ENCODE measurements at regions not wholly inside any gene's neighbourhood (a gene's known extent, or its start where the extent isn't known, plus 50 kb on each side); places are given as distances from the start of the nearest gene placed in this dataset.
"Not testable (repeated sequence)": the region's sequence is repeated elsewhere in the genome, so short reads cannot be mapped to it uniquely, and the experiment has no call there.

DNA sequence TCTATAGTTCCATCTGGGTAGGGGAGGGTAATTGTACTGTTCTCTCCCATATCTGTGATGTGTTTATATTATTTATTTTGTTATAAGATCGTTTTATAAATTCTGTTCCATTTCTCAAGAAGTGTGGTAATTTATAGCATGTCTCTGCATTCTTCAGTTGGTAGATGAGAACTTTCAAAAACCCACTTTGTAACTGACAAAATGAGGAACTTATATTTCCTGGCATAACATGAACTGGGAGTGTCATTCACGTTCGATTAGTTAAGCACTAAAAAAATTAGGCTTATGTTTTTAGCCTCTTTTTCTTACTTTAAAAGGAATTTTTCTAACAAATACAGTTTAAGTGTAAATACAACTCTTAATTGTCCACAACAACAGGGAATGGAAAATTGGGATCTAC lies 230.8 kb downstream of the CGGBP1 start (continued):
- no peak for TF ChIP-seq ZFP69B (tag by site-specific recombination; IDR thresholded peaks at IDR 0.05)

DNA sequence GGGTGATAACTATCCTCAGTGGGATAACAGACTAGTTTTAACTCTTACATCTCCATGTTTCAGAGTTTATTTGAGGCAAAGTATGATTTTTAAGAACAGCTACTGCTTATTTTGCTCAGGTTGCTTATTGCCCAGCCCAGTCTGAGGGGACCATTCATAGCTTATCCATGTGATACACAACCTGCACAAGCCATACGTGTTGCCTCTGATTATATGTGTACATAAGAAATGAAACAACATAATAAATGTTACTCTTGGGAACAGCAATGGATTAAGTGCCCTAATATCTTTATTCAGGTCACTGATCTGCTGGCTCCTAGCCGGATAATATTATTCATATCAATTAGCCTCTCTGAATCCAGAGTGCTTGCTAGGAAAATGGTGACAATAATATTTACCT lies 236.2 kb downstream of the CGGBP1 start:
- H3K4me3 ChIP-seq (ENCODE audit: low read depth, low read length) = no peak overlapping the region
- no peak overlapping the region for H3K27ac ChIP-seq (ENCODE audit: extremely low read depth, low read depth, low read length)
- H3K36me3 ChIP-seq (ENCODE audit: control insufficient read depth in 2 of 2, insufficient read depth in 1 of 2, low read length in 2 of 2) = no peaks in the 10 kb centered on the region
- no peak for TF ChIP-seq SETDB1 (IDR thresholded peaks at IDR 0.05; ENCODE audit: insufficient read length, low read length)
- no peak for TF ChIP-seq HOXA7 (CRISPR knock-in tag; IDR thresholded peaks at IDR 0.05; ENCODE audit: borderline replicate concordance)
- no peak for TF ChIP-seq PRDM1 (tag by site-specific recombination; IDR thresholded peaks at IDR 0.05)
- no peak for TF ChIP-seq ZBTB11 (tag by site-specific recombination; conservative IDR thresholded peaks at IDR 0.05; ENCODE audit: low read depth)
- TF ChIP-seq ZNF202 (tag by site-specific recombination; IDR thresholded peaks at IDR 0.05; ENCODE audit: borderline replicate concordance) = no peak
- TF ChIP-seq SCRT2 (tag by site-specific recombination; IDR thresholded peaks at IDR 0.05) = no peak
- no peak for TF ChIP-seq ZNF704 (tag by site-specific recombination; IDR thresholded peaks at IDR 0.05)
- TF ChIP-seq WT1 (tag by site-specific recombination; IDR thresholded peaks at IDR 0.05) = no peak
- no peak for TF ChIP-seq ZEB2 (tag by site-specific recombination; IDR thresholded peaks at IDR 0.05)
- H3K9me3 ChIP-seq (ENCODE audit: control insufficient read depth, insufficient read depth, low read depth, low read length) = no peaks in the 10 kb centered on the region
- ChIA-PET POLR2A (no interaction called here), CTCF (no interaction called here)
- H3K4me1 ChIP-seq (ENCODE audit: control insufficient read depth, insufficient read depth, low read length) = no peaks in the 10 kb centered on the region

DNA sequence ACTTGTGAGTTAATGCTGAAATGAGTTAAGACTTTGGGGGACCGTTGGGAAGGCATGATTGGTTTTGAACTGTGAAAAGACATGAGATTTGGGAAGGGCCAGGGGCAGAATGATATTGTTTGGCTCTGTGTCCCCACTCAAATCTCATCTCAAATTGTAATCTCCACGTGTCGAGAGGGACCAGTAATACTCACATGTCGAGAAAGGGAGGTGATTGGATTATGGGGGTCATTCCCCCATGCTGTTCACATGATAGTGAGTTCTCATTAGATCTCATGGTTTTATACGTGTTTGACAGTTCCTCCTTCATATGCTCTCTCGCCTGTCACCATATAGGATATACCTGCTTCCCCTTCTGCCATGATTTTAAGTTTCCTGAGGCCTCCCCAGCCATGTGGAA lies 245.3 kb downstream of the CGGBP1 start:
- H3K9me3 ChIP-seq (ENCODE audit: control insufficient read depth, insufficient read depth, low read depth, low read length); POLR2A ChIA-PET; H3K4me3 ChIP-seq (ENCODE audit: low read depth, low read length); CTCF ChIA-PET; H3K36me3 ChIP-seq (ENCODE audit: control insufficient read depth in 2 of 2, insufficient read depth in 1 of 2, low read length in 2 of 2); H3K4me1 ChIP-seq (ENCODE audit: control insufficient read depth, insufficient read depth, low read length); H3K27ac ChIP-seq (ENCODE audit: extremely low read depth, low read depth, low read length): not testable (repeated sequence)

- Histone ChIP-seq H3K36me3 (ENCODE audit: control insufficient read depth in 2 of 2, insufficient read depth in 1 of 2, low read length in 2 of 2) (no peaks in the 10 kb centered on the region), H3K4me1 (ENCODE audit: control insufficient read depth, insufficient read depth, low read length) (no peaks in the 10 kb centered on the region), H3K27ac (ENCODE audit: extremely low read depth, low read depth, low read length) (no peak overlapping the region), H3K9me3 (ENCODE audit: control insufficient read depth, insufficient read depth, low read depth, low read length) (no peaks in the 10 kb centered on the region), H3K4me3 (ENCODE audit: low read depth, low read length) (no peak overlapping the region)
- ChIA-PET POLR2A (no interaction called here), CTCF (no interaction called here)
- TF ChIP-seq, protein P1, sequence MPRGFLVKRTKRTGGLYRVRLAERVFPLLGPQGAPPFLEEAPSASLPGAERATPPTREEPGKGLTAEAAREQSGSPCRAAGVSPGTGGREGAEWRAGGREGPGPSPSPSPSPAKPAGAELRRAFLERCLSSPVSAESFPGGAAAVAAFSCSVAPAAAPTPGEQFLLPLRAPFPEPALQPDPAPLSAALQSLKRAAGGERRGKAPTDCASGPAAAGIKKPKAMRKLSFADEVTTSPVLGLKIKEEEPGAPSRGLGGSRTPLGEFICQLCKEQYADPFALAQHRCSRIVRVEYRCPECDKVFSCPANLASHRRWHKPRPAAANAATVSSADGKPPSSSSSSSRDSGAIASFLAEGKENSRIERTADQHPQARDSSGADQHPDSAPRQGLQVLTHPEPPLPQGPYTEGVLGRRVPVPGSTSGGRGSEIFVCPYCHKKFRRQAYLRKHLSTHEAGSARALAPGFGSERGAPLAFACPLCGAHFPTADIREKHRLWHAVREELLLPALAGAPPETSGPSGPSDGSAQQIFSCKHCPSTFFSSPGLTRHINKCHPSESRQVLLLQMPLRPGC (tag by site-specific recombination; IDR thresholded peaks at IDR 0.05) = no peak
- TF ChIP-seq HIC1 (tag by site-specific recombination; IDR thresholded peaks at IDR 0.05) (no peak), ZNF324 (tag by site-specific recombination; IDR thresholded peaks at IDR 0.05) (no peak), ZFP3 (tag by site-specific recombination; IDR thresholded peaks at IDR 0.05; ENCODE audit: low read depth) (no peak), ZIC2 (tag by site-specific recombination; IDR thresholded peaks at IDR 0.05) (no peak), ZNF660 (tag by site-specific recombination; IDR thresholded peaks at IDR 0.05) (no peak), ZNF785 (tag by site-specific recombination; IDR thresholded peaks at IDR 0.05) (no peak), ZNF558 (tag by site-specific recombination; IDR thresholded peaks at IDR 0.05) (no peak), EGR2 (tag by site-specific recombination; IDR thresholded peaks at IDR 0.05; ENCODE audit: low read depth) (no peak), ZNF26 (tag by site-specific recombination; IDR thresholded peaks at IDR 0.05) (no peak)
These were observed 246.9 kb downstream of the CGGBP1 start for GRCh38 chr3:87811953-87812352.

All from HEK293 (cell line).